ENCODE measurements at regions not wholly inside any gene's neighbourhood (a gene's known extent, or its start where the extent isn't known, plus 50 kb on each side); places are given as distances from the start of the nearest gene placed in this dataset.
A peak's percentile ranks its signal among the peaks of the same experiment; 100 is the strongest.

GRCh38 chr1:58082596-58082995 is 463.9 kb downstream of the OMA1 start:
- WGBS (ENCODE audit: low lambda C conversion rate, missing lambda C conversion rate): 72% methylated on average over 5 of the region's 5 CpGs
- Histone ChIP-seq H2AFZ (no peak overlapping the region), H3K27me3 (no peaks in the 10 kb centered on the region), H3K4me2 (no peak overlapping the region), H4K20me1 (ENCODE audit: insufficient read depth, poor library complexity, severe bottlenecking) (no peaks in the 10 kb centered on the region), H3K9me3 (ENCODE audit: low read depth) (no peaks in the 10 kb centered on the region), H3K4me1 (ENCODE audit: insufficient read depth) (no peaks in the 10 kb centered on the region), H3K79me2 (no peaks in the 10 kb centered on the region), H3K27ac (no peak overlapping the region), H3K9me2 (replicated peaks; ENCODE audit: insufficient read depth) (no peaks in the 10 kb centered on the region), H3K36me3 (replicated peaks; ENCODE audit: insufficient read depth, low read depth) (no peaks in the 10 kb centered on the region), H3K4me3 (no peak overlapping the region)
- TF ChIP-seq EZH2phosphoT487 (IDR thresholded peaks at IDR 0.05; ENCODE audit: low read depth, severe bottlenecking, unreplicated experiment): no peak
- TF ChIP-seq CTCF (IDR thresholded peaks at IDR 0.05; ENCODE audit: poor library complexity): no peak
- DNase-seq (ENCODE audit: low spot score): no peak

GRCh38 chr1:58076258-58076657 is 470.3 kb downstream of the OMA1 start:
- TF ChIP-seq EZH2phosphoT487 (IDR thresholded peaks at IDR 0.05; ENCODE audit: low read depth, severe bottlenecking, unreplicated experiment) (no peak), EZH2 (IDR thresholded peaks at IDR 0.05; ENCODE audit: borderline replicate concordance) (no peak), CTCF (IDR thresholded peaks at IDR 0.05; ENCODE audit: poor library complexity) (no peak)
- H4K20me1 ChIP-seq (ENCODE audit: insufficient read depth, poor library complexity, severe bottlenecking): no peaks in the 10 kb centered on the region
- 82% methylated on average over 2 of the region's 2 CpGs for WGBS (ENCODE audit: low lambda C conversion rate, missing lambda C conversion rate)
- no peaks in the 10 kb centered on the region for H3K4me1 ChIP-seq (ENCODE audit: insufficient read depth)
- H3K9me3 ChIP-seq (ENCODE audit: low read depth): no peaks in the 10 kb centered on the region
- DNase-seq (ENCODE audit: low spot score): no peak
- H3K79me2 ChIP-seq: no peaks in the 10 kb centered on the region
- H3K27me3 ChIP-seq: no peaks in the 10 kb centered on the region
- H3K36me3 ChIP-seq (replicated peaks; ENCODE audit: insufficient read depth, low read depth): no peaks in the 10 kb centered on the region
- no peak overlapping the region for H3K27ac ChIP-seq
- H3K4me3 ChIP-seq: no peak overlapping the region
- no peaks in the 10 kb centered on the region for H3K9me2 ChIP-seq (replicated peaks; ENCODE audit: insufficient read depth)
- no peak overlapping the region for H3K4me2 ChIP-seq
- H2AFZ ChIP-seq: no peak overlapping the region

GRCh38 chr1:58075188-58075578 is 471.3 kb downstream of the OMA1 start:
- H3K79me2 ChIP-seq: no peaks in the 10 kb centered on the region
- H3K4me2 ChIP-seq: no peak overlapping the region
- H3K27ac ChIP-seq: no peak overlapping the region
- DNase-seq (ENCODE audit: low spot score): peak; percentile 28
- no peak for TF ChIP-seq EZH2 (IDR thresholded peaks at IDR 0.05; ENCODE audit: borderline replicate concordance)
- TF ChIP-seq CTCF (IDR thresholded peaks at IDR 0.05; ENCODE audit: poor library complexity): no peak
- no peak for TF ChIP-seq EZH2phosphoT487 (IDR thresholded peaks at IDR 0.05; ENCODE audit: low read depth, severe bottlenecking, unreplicated experiment)
- H3K36me3 ChIP-seq (replicated peaks; ENCODE audit: insufficient read depth, low read depth): no peaks in the 10 kb centered on the region
- H3K9me2 ChIP-seq (replicated peaks; ENCODE audit: insufficient read depth): no peaks in the 10 kb centered on the region
- H3K27me3 ChIP-seq: no peaks in the 10 kb centered on the region
- no peaks in the 10 kb centered on the region for H4K20me1 ChIP-seq (ENCODE audit: insufficient read depth, poor library complexity, severe bottlenecking)
- WGBS (ENCODE audit: low lambda C conversion rate, missing lambda C conversion rate): 5% methylated on average over 1 of the region's 1 CpG
- no peak overlapping the region for H2AFZ ChIP-seq
- H3K4me1 ChIP-seq (ENCODE audit: insufficient read depth): no peaks in the 10 kb centered on the region
- no peak overlapping the region for H3K4me3 ChIP-seq
- no peaks in the 10 kb centered on the region for H3K9me3 ChIP-seq (ENCODE audit: low read depth)

- Histone ChIP-seq H3K9me3 (ENCODE audit: low read depth) (no peaks in the 10 kb centered on the region), H3K4me1 (ENCODE audit: insufficient read depth) (no peaks in the 10 kb centered on the region), H3K4me2 (no peak overlapping the region), H3K4me3 (no peak overlapping the region), H3K27ac (no peak overlapping the region), H3K9me2 (replicated peaks; ENCODE audit: insufficient read depth) (no peaks in the 10 kb centered on the region), H2AFZ (no peak overlapping the region), H3K36me3 (replicated peaks; ENCODE audit: insufficient read depth, low read depth) (no peaks in the 10 kb centered on the region), H4K20me1 (ENCODE audit: insufficient read depth, poor library complexity, severe bottlenecking) (no peaks in the 10 kb centered on the region), H3K79me2 (no peaks in the 10 kb centered on the region), H3K27me3 (no peaks in the 10 kb centered on the region)
- WGBS (ENCODE audit: low lambda C conversion rate, missing lambda C conversion rate): 91% methylated on average over 4 of the region's 4 CpGs
- TF ChIP-seq CTCF (IDR thresholded peaks at IDR 0.05; ENCODE audit: poor library complexity): no peak
- TF ChIP-seq EZH2 (IDR thresholded peaks at IDR 0.05; ENCODE audit: borderline replicate concordance): no peak
- no peak for TF ChIP-seq EZH2phosphoT487 (IDR thresholded peaks at IDR 0.05; ENCODE audit: low read depth, severe bottlenecking, unreplicated experiment)
- DNase-seq (ENCODE audit: low spot score): no peak
Observed at GRCh38 chr1:58072450-58072849, 474.1 kb downstream of the OMA1 start.
